ENCODE measurements at regions not wholly inside any gene's neighbourhood (a gene's known extent, or its start where the extent isn't known, plus 50 kb on each side); places are given as distances from the start of the nearest gene placed in this dataset.
"Not testable (repeated sequence)": the region's sequence is repeated elsewhere in the genome, so short reads cannot be mapped to it uniquely, and the experiment has no call there.

- no peak for DNase-seq (ENCODE audit: low spot score)
- TF ChIP-seq, protein P1, sequence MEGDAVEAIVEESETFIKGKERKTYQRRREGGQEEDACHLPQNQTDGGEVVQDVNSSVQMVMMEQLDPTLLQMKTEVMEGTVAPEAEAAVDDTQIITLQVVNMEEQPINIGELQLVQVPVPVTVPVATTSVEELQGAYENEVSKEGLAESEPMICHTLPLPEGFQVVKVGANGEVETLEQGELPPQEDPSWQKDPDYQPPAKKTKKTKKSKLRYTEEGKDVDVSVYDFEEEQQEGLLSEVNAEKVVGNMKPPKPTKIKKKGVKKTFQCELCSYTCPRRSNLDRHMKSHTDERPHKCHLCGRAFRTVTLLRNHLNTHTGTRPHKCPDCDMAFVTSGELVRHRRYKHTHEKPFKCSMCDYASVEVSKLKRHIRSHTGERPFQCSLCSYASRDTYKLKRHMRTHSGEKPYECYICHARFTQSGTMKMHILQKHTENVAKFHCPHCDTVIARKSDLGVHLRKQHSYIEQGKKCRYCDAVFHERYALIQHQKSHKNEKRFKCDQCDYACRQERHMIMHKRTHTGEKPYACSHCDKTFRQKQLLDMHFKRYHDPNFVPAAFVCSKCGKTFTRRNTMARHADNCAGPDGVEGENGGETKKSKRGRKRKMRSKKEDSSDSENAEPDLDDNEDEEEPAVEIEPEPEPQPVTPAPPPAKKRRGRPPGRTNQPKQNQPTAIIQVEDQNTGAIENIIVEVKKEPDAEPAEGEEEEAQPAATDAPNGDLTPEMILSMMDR (IDR thresholded peaks at IDR 0.05), result no peak
- Mint-ChIP-seq H3K36me3 (ENCODE audit: low read depth) (no peaks in the 10 kb centered on the region), H3K9me3 (ENCODE audit: low read depth) (peaks cover 72% of the 10 kb centered on the region), H3K27me3 (ENCODE audit: low read depth) (no peaks in the 10 kb centered on the region), H3K4me1 (ENCODE audit: low read depth) (no peaks in the 10 kb centered on the region), H3K4me3 (ENCODE audit: unreplicated experiment) (no peak overlapping the region), H3K27ac (ENCODE audit: unreplicated experiment) (no peak overlapping the region)
These were observed 1080.6 kb downstream of the TMEM121 start for GRCh38 chr14:106606936-106607335.

DNA sequence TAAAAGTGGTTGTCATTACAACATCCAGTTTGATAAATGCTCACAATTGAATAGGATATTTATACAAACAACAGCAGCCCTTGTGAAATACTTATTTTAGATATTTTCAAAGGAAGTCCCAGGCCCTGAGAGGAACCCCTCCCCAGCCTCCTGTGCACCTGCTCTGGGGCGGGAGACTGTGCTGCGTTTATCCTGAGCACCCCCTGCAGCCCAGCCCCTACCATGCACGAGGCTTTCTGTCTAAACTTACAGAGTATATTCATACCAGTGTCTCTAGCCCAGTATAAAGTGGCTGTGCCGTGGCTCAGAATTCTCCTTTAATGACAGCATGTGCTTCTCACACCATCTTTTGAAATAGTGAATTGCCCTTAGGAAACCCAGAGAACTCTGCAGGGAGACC, 1084.3 kb downstream of the TMEM121 start:
- Mint-ChIP-seq H3K4me1 (ENCODE audit: low read depth) (no peaks in the 10 kb centered on the region), H3K9me3 (ENCODE audit: low read depth) (peaks cover 68% of the 10 kb centered on the region), H3K4me3 (ENCODE audit: unreplicated experiment) (no peak overlapping the region), H3K27ac (ENCODE audit: unreplicated experiment) (no peak overlapping the region), H3K36me3 (ENCODE audit: low read depth) (no peaks in the 10 kb centered on the region), H3K27me3 (ENCODE audit: low read depth) (no peaks in the 10 kb centered on the region)
- TF ChIP-seq, protein P1 (IDR thresholded peaks at IDR 0.05), result no peak
- no peak for DNase-seq (ENCODE audit: low spot score)

GRCh38 chr14:106613256-106613655, 1086.9 kb downstream of the TMEM121 start:
- no peaks in the 10 kb centered on the region for H3K27me3 Mint-ChIP-seq (ENCODE audit: low read depth)

GRCh38 chr14:106618471-106618951, 1092.1 kb downstream of the TMEM121 start:
- H3K9me3 Mint-ChIP-seq (ENCODE audit: low read depth), result peaks cover 67% of the 10 kb centered on the region
- H3K27ac Mint-ChIP-seq (ENCODE audit: unreplicated experiment); H3K4me3 Mint-ChIP-seq (ENCODE audit: unreplicated experiment); H3K4me1 Mint-ChIP-seq (ENCODE audit: low read depth); DNase-seq (ENCODE audit: low spot score); H3K36me3 Mint-ChIP-seq (ENCODE audit: low read depth); H3K27me3 Mint-ChIP-seq (ENCODE audit: low read depth): not testable (repeated sequence)
- TF ChIP-seq, protein P1 (IDR thresholded peaks at IDR 0.05), result peak; percentile 54

More at GRCh38 chr14:106613256-106613655, 1086.9 kb downstream of the TMEM121 start:
- peaks cover 59% of the 10 kb centered on the region for H3K9me3 Mint-ChIP-seq (ENCODE audit: low read depth)
- H3K36me3 Mint-ChIP-seq (ENCODE audit: low read depth), result no peaks in the 10 kb centered on the region
- H3K4me3 Mint-ChIP-seq (ENCODE audit: unreplicated experiment), result no peak overlapping the region
- TF ChIP-seq, protein P1 (IDR thresholded peaks at IDR 0.05), result no peak
- no peak overlapping the region for H3K27ac Mint-ChIP-seq (ENCODE audit: unreplicated experiment)
- no peaks in the 10 kb centered on the region for H3K4me1 Mint-ChIP-seq (ENCODE audit: low read depth)
- no peak for DNase-seq (ENCODE audit: low spot score)

GRCh38 chr14:106619606-106620005, 1093.2 kb downstream of the TMEM121 start:
- Mint-ChIP-seq H3K27me3 (ENCODE audit: low read depth) (no peaks in the 10 kb centered on the region), H3K27ac (ENCODE audit: unreplicated experiment) (no peak overlapping the region), H3K9me3 (ENCODE audit: low read depth) (peaks cover 63% of the 10 kb centered on the region), H3K4me3 (ENCODE audit: unreplicated experiment) (no peak overlapping the region), H3K36me3 (ENCODE audit: low read depth) (no peaks in the 10 kb centered on the region), H3K4me1 (ENCODE audit: low read depth) (no peaks in the 10 kb centered on the region)
- DNase-seq (ENCODE audit: low spot score), result no peak
- TF ChIP-seq, protein P1 (IDR thresholded peaks at IDR 0.05), result no peak

All from chondrocyte (in vitro differentiated cells).